ENCODE measurements at regions not wholly inside any gene's neighbourhood (a gene's known extent, or its start where the extent isn't known, plus 50 kb on each side); places are given as distances from the start of the nearest gene placed in this dataset.

DNA sequence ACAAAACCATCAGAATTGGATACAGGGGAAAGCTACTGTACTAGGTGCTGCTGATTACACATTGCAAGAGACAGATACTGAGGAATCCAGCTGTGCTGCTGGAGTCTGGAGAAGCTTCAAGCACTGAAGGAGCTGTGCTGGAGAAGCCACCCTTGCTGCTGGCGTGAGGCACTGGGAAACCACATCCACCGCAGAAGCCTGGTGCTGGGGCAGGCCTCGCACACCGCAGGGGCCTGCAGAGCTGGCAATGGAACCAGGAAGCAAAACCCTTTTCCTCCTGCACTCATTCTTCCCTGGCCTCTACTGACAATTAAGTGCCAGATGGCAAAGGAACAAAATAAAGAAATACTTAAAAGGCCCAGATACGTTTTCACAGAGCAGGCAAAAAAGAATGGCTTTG lies 94.4 kb upstream of the MSH6 start (continued):
- TF ChIP-seq SP2 (IDR thresholded peaks at IDR 0.05; ENCODE audit: low read length): no peak
- TF ChIP-seq JUN (IDR thresholded peaks at IDR 0.05; ENCODE audit: low read depth, low read length): no peak
- TF ChIP-seq CHD1 (IDR thresholded peaks at IDR 0.05; ENCODE audit: low read depth, low read length): no peak
- TF ChIP-seq RBBP5 (IDR thresholded peaks at IDR 0.05; ENCODE audit: borderline replicate concordance, low read depth, low read length): no peak
- TF ChIP-seq TAF7 (optimal IDR thresholded peaks at IDR 0.05; ENCODE audit: borderline replicate concordance, low read depth, low read length): no peak
- TF ChIP-seq KDM1A (IDR thresholded peaks at IDR 0.05; ENCODE audit: borderline replicate concordance, low read length): no peak

All from H1 (cell line).